ENCODE measurements at regions not wholly inside any gene's neighbourhood (a gene's known extent, or its start where the extent isn't known, plus 50 kb on each side); places are given as distances from the start of the nearest gene placed in this dataset.

GRCh38 chr4:24411806-24412205 lies 172.5 kb downstream of the DHX15 start:
- no peak for DNase-seq (ENCODE audit: low spot score)
- ATAC-seq (ENCODE audit: insufficient number of reproducible peaks, low FRiP score, low read depth): no peak
- no peak overlapping the region for H3K4me3 ChIP-seq
- no peaks in the 10 kb centered on the region for H3K27me3 ChIP-seq (replicated peaks; ENCODE audit: insufficient read depth)
- H3K36me3 ChIP-seq: no peaks in the 10 kb centered on the region
- no peak for TF ChIP-seq CTCF (IDR thresholded peaks at IDR 0.05)
- H3K9me3 ChIP-seq: no peaks in the 10 kb centered on the region
- no peaks in the 10 kb centered on the region for H3K4me1 ChIP-seq (ENCODE audit: control insufficient read depth in 1 of 2, low read depth in 2 of 2)
- no peak overlapping the region for H3K27ac ChIP-seq

GRCh38 chr4:24411299-24411698 lies 173.1 kb downstream of the DHX15 start:
- H3K36me3 ChIP-seq: no peaks in the 10 kb centered on the region

GRCh38 chr4:24408640-24409039 lies 175.7 kb downstream of the DHX15 start:
- Histone ChIP-seq H3K4me1 (ENCODE audit: control insufficient read depth in 1 of 2, low read depth in 2 of 2) (no peaks in the 10 kb centered on the region), H3K4me3 (no peak overlapping the region), H3K27me3 (replicated peaks; ENCODE audit: insufficient read depth) (no peaks in the 10 kb centered on the region), H3K27ac (no peak overlapping the region), H3K9me3 (no peaks in the 10 kb centered on the region), H3K36me3 (no peaks in the 10 kb centered on the region)
- no peak for DNase-seq (ENCODE audit: low spot score)
- TF ChIP-seq CTCF (IDR thresholded peaks at IDR 0.05): no peak
- no peak for ATAC-seq (ENCODE audit: insufficient number of reproducible peaks, low FRiP score, low read depth)

More at GRCh38 chr4:24411299-24411698, 173.1 kb downstream of the DHX15 start:
- no peak for ATAC-seq (ENCODE audit: insufficient number of reproducible peaks, low FRiP score, low read depth)
- Histone ChIP-seq H3K4me1 (ENCODE audit: control insufficient read depth in 1 of 2, low read depth in 2 of 2) (no peaks in the 10 kb centered on the region), H3K27me3 (replicated peaks; ENCODE audit: insufficient read depth) (no peaks in the 10 kb centered on the region), H3K9me3 (no peaks in the 10 kb centered on the region), H3K4me3 (no peak overlapping the region), H3K27ac (no peak overlapping the region)
- no peak for DNase-seq (ENCODE audit: low spot score)
- no peak for TF ChIP-seq CTCF (IDR thresholded peaks at IDR 0.05)

- H3K9me3 ChIP-seq: no peaks in the 10 kb centered on the region
- H3K4me1 ChIP-seq (ENCODE audit: control insufficient read depth in 1 of 2, low read depth in 2 of 2): no peaks in the 10 kb centered on the region
- TF ChIP-seq CTCF (IDR thresholded peaks at IDR 0.05): no peak
- ATAC-seq (ENCODE audit: insufficient number of reproducible peaks, low FRiP score, low read depth) (no peak), DNase-seq (ENCODE audit: low spot score) (no peak)
- H3K27me3 ChIP-seq (replicated peaks; ENCODE audit: insufficient read depth): no peaks in the 10 kb centered on the region
- H3K36me3 ChIP-seq: no peaks in the 10 kb centered on the region
- no peak overlapping the region for H3K27ac ChIP-seq
- no peak overlapping the region for H3K4me3 ChIP-seq
Measured at GRCh38 chr4:24405926-24406325, 178.4 kb downstream of the DHX15 start.

GRCh38 chr4:24405341-24405740 lies 179.0 kb downstream of the DHX15 start:
- no peaks in the 10 kb centered on the region for H3K9me3 ChIP-seq
- no peak for TF ChIP-seq CTCF (IDR thresholded peaks at IDR 0.05)
- no peaks in the 10 kb centered on the region for H3K27me3 ChIP-seq (replicated peaks; ENCODE audit: insufficient read depth)
- DNase-seq (ENCODE audit: low spot score) (no peak), ATAC-seq (ENCODE audit: insufficient number of reproducible peaks, low FRiP score, low read depth) (no peak)
- no peak overlapping the region for H3K4me3 ChIP-seq
- no peaks in the 10 kb centered on the region for H3K36me3 ChIP-seq
- no peaks in the 10 kb centered on the region for H3K4me1 ChIP-seq (ENCODE audit: control insufficient read depth in 1 of 2, low read depth in 2 of 2)
- H3K27ac ChIP-seq: no peak overlapping the region

Measured in thoracic aorta (tissue), 2 donors.